ENCODE measurements at regions not wholly inside any gene's neighbourhood (a gene's known extent, or its start where the extent isn't known, plus 50 kb on each side); places are given as distances from the start of the nearest gene placed in this dataset.

DNA sequence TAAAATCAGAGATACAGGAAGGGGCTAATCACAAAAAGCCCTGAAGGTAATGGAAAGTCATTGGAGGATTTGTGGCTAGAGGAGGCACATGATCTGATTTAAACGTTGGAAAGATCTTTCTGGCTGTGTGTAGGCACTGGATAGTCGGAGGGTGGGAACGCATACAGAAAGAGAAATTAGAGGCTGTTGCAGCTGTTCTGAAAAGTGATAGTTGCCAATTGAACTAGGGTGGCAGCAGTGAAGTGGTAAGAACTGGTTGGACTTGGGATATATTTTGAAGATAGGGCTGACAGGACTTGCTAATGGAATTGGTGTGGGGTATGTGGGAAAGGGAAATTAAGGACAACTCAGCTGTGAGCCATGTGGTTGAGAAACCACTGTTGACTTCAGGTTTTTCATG lies 223.6 kb downstream of the OGFRL1 start:
- ChIA-PET POLR2A (no interaction called here), CTCF (interaction anchor here (0.6 to 7.0 kb wide), 7 partner anchors 11 to 306 kb away, joined by 3 to 94 read pairs (median 4); no protein-coding TSS in a partner anchor)
- no peaks in the 10 kb centered on the region for H3K4me1 ChIP-seq (ENCODE audit: control insufficient read depth, insufficient read depth, low read length)
- H3K36me3 ChIP-seq (ENCODE audit: control insufficient read depth in 2 of 2, insufficient read depth in 1 of 2, low read length in 2 of 2), result no peaks in the 10 kb centered on the region
- no peaks in the 10 kb centered on the region for H3K9me3 ChIP-seq (ENCODE audit: control insufficient read depth, insufficient read depth, low read depth, low read length)
- no peak overlapping the region for H3K4me3 ChIP-seq (ENCODE audit: low read depth, low read length)
- no peak overlapping the region for H3K27ac ChIP-seq (ENCODE audit: extremely low read depth, low read depth, low read length)
- TF ChIP-seq ZNF701 (tag by site-specific recombination; IDR thresholded peaks at IDR 0.05) (no peak), ZNF37A (tag by site-specific recombination; IDR thresholded peaks at IDR 0.05) (no peak), ZNF561 (tag by site-specific recombination; IDR thresholded peaks at IDR 0.05; ENCODE audit: borderline replicate concordance) (no peak), ZNF24 (tag by site-specific recombination; IDR thresholded peaks at IDR 0.05) (no peak)
- TF ChIP-seq, protein P1, sequence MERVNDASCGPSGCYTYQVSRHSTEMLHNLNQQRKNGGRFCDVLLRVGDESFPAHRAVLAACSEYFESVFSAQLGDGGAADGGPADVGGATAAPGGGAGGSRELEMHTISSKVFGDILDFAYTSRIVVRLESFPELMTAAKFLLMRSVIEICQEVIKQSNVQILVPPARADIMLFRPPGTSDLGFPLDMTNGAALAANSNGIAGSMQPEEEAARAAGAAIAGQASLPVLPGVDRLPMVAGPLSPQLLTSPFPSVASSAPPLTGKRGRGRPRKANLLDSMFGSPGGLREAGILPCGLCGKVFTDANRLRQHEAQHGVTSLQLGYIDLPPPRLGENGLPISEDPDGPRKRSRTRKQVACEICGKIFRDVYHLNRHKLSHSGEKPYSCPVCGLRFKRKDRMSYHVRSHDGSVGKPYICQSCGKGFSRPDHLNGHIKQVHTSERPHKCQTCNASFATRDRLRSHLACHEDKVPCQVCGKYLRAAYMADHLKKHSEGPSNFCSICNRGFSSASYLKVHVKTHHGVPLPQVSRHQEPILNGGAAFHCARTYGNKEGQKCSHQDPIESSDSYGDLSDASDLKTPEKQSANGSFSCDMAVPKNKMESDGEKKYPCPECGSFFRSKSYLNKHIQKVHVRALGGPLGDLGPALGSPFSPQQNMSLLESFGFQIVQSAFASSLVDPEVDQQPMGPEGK (tag by site-specific recombination; IDR thresholded peaks at IDR 0.05), result no peak

DNA sequence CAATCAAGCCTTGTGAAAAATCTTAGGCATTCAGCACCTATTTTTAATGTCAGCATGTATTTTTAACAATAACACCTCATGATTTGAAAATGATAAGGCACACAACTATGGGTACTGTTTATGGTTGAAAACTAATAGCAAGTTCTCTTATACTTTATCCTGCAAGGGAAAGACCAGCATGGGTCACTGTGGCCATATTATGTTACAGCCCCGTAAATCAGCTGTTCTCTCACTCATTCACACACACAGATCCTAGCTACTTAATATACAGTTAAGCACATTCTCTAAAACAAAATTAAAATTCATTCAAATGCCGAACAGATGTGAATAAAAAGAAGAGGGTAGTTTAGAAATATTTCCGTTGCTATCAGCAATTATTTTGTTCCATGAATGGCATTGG lies 224.4 kb downstream of the OGFRL1 start:
- Histone ChIP-seq H3K36me3 (ENCODE audit: control insufficient read depth in 2 of 2, insufficient read depth in 1 of 2, low read length in 2 of 2) (no peaks in the 10 kb centered on the region), H3K27ac (ENCODE audit: extremely low read depth, low read depth, low read length) (no peak overlapping the region), H3K4me3 (ENCODE audit: low read depth, low read length) (no peak overlapping the region), H3K4me1 (ENCODE audit: control insufficient read depth, insufficient read depth, low read length) (no peaks in the 10 kb centered on the region), H3K9me3 (ENCODE audit: control insufficient read depth, insufficient read depth, low read depth, low read length) (no peaks in the 10 kb centered on the region)
- ChIA-PET CTCF (interaction anchor here (0.6 to 7.0 kb wide), 6 partner anchors 10 to 138 kb away, joined by 3 to 94 read pairs (median 4); no protein-coding TSS in a partner anchor), POLR2A (no interaction called here)
- TF ChIP-seq ZNF501 (tag by site-specific recombination; IDR thresholded peaks at IDR 0.05) (no peak), ZBTB48 (tag by site-specific recombination; IDR thresholded peaks at IDR 0.05) (no peak), SP7 (tag by site-specific recombination; IDR thresholded peaks at IDR 0.05) (no peak), SETDB1 (IDR thresholded peaks at IDR 0.05; ENCODE audit: insufficient read length, low read length) (no peak), ZFHX2 (tag by site-specific recombination; conservative IDR thresholded peaks at IDR 0.05) (no peak), ZNF394 (tag by site-specific recombination; IDR thresholded peaks at IDR 0.05; ENCODE audit: borderline replicate concordance) (no peak), IKZF3 (tag by site-specific recombination; IDR thresholded peaks at IDR 0.05) (no peak), ZNF169 (tag by site-specific recombination; IDR thresholded peaks at IDR 0.05) (no peak), ZNF2 (tag by site-specific recombination; IDR thresholded peaks at IDR 0.05) (no peak), ZNF112 (tag by site-specific recombination; IDR thresholded peaks at IDR 0.05) (no peak), ZNF23 (tag by site-specific recombination; IDR thresholded peaks at IDR 0.05; ENCODE audit: borderline replicate concordance) (no peak), ZNF138 (tag by site-specific recombination; IDR thresholded peaks at IDR 0.05; ENCODE audit: borderline replicate concordance) (no peak)
- TF ChIP-seq, protein P1 (tag by site-specific recombination; IDR thresholded peaks at IDR 0.05), result no peak

DNA sequence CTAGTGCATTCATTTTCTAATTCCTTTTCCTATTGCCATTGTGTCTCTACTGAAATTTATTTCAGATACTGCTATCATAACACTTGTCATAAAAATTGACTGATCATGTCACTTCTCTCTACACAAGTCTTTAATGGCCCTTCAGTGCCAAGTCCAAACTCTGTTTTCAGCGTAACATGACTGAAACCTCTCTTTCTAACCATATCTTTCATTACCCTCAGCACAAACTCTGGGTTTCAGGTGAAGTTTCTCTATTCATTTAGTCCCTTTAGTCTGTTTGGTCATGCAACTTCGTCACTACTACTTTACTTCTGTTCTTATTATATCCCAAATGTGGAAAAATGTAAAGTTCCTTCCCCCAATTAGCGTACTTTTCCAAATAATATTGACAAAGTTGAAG lies 234.9 kb downstream of the OGFRL1 start:
- Histone ChIP-seq H3K9me3 (ENCODE audit: control insufficient read depth, insufficient read depth, low read depth, low read length) (no peaks in the 10 kb centered on the region), H3K4me3 (ENCODE audit: low read depth, low read length) (no peak overlapping the region), H3K4me1 (ENCODE audit: control insufficient read depth, insufficient read depth, low read length) (no peaks in the 10 kb centered on the region), H3K36me3 (ENCODE audit: control insufficient read depth in 2 of 2, insufficient read depth in 1 of 2, low read length in 2 of 2) (no peaks in the 10 kb centered on the region), H3K27ac (ENCODE audit: extremely low read depth, low read depth, low read length) (no peak overlapping the region)
- CTCF ChIA-PET, result interaction anchor here (0.7 to 1.1 kb wide), 2 partner anchors 9 to 11 kb away, joined by 3 to 4 read pairs; no protein-coding TSS in a partner anchor
- POLR2A ChIA-PET, result no interaction called here
- TF ChIP-seq ZXDB (tag by site-specific recombination; IDR thresholded peaks at IDR 0.05) (no peak), ZNF501 (tag by site-specific recombination; IDR thresholded peaks at IDR 0.05) (no peak), ZNF140 (tag by site-specific recombination; IDR thresholded peaks at IDR 0.05) (no peak), ZNF133 (tag by site-specific recombination; IDR thresholded peaks at IDR 0.05) (no peak), GLI2 (tag by site-specific recombination; IDR thresholded peaks at IDR 0.05; ENCODE audit: borderline replicate concordance, low read depth) (no peak), ZNF2 (tag by site-specific recombination; IDR thresholded peaks at IDR 0.05) (no peak), ZNF677 (tag by site-specific recombination; IDR thresholded peaks at IDR 0.05) (no peak), SCRT1 (tag by site-specific recombination; IDR thresholded peaks at IDR 0.05; ENCODE audit: borderline replicate concordance) (no peak), ZNF626 (tag by site-specific recombination; IDR thresholded peaks at IDR 0.05) (no peak)
- TF ChIP-seq, protein P2, sequence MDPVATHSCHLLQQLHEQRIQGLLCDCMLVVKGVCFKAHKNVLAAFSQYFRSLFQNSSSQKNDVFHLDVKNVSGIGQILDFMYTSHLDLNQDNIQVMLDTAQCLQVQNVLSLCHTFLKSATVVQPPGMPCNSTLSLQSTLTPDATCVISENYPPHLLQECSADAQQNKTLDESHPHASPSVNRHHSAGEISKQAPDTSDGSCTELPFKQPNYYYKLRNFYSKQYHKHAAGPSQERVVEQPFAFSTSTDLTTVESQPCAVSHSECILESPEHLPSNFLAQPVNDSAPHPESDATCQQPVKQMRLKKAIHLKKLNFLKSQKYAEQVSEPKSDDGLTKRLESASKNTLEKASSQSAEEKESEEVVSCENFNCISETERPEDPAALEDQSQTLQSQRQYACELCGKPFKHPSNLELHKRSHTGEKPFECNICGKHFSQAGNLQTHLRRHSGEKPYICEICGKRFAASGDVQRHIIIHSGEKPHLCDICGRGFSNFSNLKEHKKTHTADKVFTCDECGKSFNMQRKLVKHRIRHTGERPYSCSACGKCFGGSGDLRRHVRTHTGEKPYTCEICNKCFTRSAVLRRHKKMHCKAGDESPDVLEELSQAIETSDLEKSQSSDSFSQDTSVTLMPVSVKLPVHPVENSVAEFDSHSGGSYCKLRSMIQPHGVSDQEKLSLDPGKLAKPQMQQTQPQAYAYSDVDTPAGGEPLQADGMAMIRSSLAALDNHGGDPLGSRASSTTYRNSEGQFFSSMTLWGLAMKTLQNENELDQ (tag by site-specific recombination; IDR thresholded peaks at IDR 0.05; ENCODE audit: low read depth), result no peak
- TF ChIP-seq, protein P3, sequence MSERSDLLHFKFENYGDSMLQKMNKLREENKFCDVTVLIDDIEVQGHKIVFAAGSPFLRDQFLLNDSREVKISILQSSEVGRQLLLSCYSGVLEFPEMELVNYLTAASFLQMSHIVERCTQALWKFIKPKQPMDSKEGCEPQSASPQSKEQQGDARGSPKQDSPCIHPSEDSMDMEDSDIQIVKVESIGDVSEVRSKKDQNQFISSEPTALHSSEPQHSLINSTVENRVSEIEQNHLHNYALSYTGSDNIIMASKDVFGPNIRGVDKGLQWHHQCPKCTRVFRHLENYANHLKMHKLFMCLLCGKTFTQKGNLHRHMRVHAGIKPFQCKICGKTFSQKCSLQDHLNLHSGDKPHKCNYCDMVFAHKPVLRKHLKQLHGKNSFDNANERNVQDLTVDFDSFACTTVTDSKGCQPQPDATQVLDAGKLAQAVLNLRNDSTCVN (tag by site-specific recombination; optimal IDR thresholded peaks at IDR 0.05), result no peak
